ENCODE measurements at regions not wholly inside any gene's neighbourhood (a gene's known extent, or its start where the extent isn't known, plus 50 kb on each side); places are given as distances from the start of the nearest gene placed in this dataset.

- TF ChIP-seq CTCF (IDR thresholded peaks at IDR 0.05) (no peak), ZFX (IDR thresholded peaks at IDR 0.05; ENCODE audit: borderline replicate concordance) (no peak)
These were observed 1880.5 kb downstream of the ARAP2 start for GRCh38 chr4:34363842-34364241.

Measured in 22Rv1 (cell line).